ENCODE measurements at regions not wholly inside any gene's neighbourhood (a gene's known extent, or its start where the extent isn't known, plus 50 kb on each side); places are given as distances from the start of the nearest gene placed in this dataset.

- TF ChIP-seq CTCF (IDR thresholded peaks at IDR 0.05) (no peak), EZH2 (IDR thresholded peaks at IDR 0.05; ENCODE audit: borderline replicate concordance, insufficient read depth, low read depth, low read length, poor library complexity, severe bottlenecking) (no peak)
Measured at GRCh38 chr18:24954341-24954740, 397.6 kb downstream of the ZNF521 start.

Data from B cell (primary cell).